Central memory CD4-positive, alpha-beta T cell (primary cell): ENCODE measurements at regions not wholly inside any gene's neighbourhood (a gene's known extent, or its start where the extent isn't known, plus 50 kb on each side); places are given as distances from the start of the nearest gene placed in this dataset.
"Not testable (repeated sequence)": the region's sequence is repeated elsewhere in the genome, so short reads cannot be mapped to it uniquely, and the experiment has no call there.

Source experiments
- DNase-seq: peaks from one replicate; pipeline ENCODE4 v3.0.0; 2022

- no peak for DNase-seq
Measured at GRCh38 chr9:15113288-15113687, 193.7 kb downstream of the TTC39B start.

GRCh38 chr9:15111071-15111470 is 195.9 kb downstream of the TTC39B start:
- no peak for DNase-seq

- peak; percentile 38 for DNase-seq
Measured at GRCh38 chr9:15104826-15105420, 194.7 kb upstream of the FREM1 start.

DNA sequence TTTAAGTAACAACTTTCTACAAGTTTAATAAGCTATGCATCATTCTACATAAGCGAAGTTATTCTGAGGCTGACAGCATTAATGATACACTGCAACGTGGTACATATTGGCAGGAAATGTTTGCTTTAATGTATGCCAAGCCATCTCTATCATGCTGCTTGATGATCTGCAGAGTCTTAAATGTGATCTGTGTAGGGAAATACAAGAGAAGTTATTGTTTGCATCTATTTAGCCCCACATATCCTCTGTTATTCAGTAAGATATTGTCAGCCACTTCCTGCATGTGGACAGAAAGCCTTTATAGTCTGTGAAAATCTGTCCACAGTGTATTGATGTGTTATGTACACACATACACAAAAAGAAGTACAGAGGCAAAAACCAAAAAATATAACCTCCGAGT is 193.1 kb upstream of the FREM1 start:
- no peak for DNase-seq

DNA sequence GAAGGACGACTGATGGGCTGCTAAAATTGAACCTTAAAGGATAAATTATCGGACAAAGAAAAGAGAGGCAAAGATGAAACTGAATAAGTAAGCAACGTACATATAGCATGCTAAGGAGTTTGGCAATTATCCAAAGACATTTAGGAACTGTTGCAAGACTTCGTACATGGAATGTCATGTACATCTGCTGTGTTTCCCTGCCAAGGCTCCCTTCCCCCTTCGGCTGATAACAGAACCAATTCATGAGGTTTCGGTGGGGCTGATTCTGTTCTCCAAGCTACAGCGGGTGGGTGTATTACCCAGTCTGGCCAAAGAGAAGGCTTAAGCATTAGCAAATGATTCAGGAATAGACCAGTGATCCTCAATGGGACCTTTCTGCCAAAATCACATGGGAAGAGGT is 190.9 kb upstream of the FREM1 start:
- no peak for DNase-seq

GRCh38 chr9:15100571-15100970 is 190.3 kb upstream of the FREM1 start:
- DNase-seq: no peak

- DNase-seq: no peak
Measured at GRCh38 chr9:15096972-15097371, 186.7 kb upstream of the FREM1 start.

DNA sequence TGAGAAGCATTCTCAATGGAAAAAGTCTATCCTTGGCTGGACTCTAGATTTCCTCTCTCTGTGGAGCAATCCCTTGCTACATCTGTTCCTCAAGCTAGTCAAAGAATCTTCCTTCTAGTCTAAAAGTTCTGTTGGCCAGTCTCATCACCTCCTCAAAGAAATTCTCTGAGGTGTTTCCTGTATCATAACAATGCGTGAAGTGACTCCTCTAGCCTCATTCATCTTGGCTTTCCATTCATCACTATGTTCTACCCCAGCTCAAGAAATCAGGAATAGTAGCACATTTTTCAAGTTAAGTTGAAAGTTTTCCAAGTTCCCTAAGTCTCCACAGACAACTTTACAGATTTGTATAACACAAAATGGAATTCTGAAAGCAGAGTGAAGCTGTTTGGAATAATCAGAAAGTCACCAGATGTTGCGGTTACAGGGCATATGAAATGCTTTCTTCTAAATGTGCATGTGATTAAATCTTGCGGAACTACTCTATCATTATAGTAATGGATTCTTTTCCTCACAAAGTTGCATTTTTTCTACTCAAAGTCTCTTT is 176.6 kb upstream of the FREM1 start:
- no peak for DNase-seq

DNA sequence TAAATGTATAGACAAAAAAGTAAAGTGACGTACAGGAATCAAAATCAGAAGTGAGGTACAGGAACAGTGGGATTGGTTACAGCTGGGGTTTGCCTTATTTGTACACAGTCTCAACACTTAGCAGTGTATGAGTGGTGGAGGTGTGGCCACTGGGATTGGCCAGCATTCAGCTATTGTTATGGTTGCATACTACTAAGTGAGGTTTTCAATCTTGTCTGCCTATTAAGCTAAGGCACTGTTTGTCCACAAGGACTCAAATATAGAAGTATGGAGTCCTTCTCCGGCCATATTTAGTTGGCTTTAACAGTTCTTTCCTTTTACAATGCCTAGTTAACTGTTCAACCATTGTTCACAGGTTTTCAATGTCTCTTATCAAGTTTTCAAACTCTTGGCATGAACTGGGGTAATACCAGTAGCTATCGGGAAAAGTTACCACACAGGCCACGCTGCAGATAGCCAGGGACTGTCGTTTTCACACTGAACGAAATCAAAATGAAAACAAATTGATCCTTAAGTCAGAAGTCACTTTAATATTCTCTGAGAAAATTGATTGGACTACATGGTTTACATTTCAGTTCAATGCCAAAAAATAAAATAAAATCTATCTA is 176.0 kb upstream of the FREM1 start:
- DNase-seq: no peak

GRCh38 chr9:15081021-15081753 is 171.0 kb upstream of the FREM1 start:
- no peak for DNase-seq

DNA sequence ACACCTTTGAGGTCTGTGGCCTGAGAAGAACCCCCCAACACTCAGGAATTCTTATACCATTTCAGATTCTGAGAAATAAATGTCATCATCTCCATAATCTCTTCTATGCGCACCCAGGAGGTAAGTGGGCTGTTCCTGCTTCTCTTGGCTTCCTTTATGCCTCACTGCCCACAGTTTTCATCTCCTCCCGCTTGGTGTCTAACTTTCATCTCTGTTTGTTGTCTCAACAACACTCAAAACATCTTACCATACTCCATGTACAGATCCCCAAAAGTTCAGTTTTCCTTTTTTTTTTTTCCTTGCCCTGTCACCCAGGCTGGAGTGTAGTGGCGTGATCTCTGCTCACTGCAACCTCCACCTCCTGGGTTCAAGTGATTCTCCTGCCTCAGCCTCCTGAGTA is 170.2 kb upstream of the FREM1 start:
- DNase-seq: no peak

DNA sequence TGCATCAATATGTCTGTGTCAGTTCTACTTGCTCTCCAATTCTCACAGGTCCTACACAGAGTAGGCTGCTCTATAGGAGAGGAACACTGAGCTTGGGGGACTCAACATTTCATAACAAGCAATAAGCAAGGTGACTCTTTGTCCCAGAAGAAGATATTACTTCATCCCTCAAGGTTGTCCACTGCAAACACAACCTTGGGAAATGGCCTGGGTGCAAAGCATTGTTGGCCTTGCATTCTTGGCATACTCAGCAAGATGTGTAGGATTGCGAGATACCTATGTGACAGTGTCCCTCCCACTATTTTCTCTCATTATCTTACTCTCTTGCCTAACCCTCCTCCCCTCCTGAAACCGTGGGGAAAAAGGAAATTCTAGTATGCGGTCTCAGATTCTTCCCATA is 169.8 kb upstream of the FREM1 start:
- no peak for DNase-seq

GRCh38 chr9:15077946-15078729 is 167.9 kb upstream of the FREM1 start:
- no peak for DNase-seq

DNA sequence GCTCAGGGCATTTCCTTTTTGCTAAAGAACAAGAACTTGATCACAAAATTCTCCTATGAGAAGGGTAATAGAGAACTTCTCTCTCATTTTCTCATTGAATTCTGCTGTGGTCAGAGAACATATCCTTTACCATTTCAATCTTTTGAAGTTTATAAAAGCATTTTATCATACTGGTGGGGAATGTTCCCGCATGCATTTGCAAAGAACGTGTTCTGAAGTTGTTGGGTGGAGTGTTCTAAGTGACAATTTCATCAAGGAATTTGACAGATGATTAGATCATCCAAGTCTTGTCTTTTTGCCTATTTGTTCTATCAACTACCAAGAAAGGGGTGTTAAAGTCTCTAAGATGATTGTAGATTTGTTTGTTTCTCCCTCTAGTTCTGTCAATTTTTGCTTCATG is 163.4 kb upstream of the FREM1 start:
- DNase-seq: no peak

GRCh38 chr9:15070716-15071115 is 160.5 kb upstream of the FREM1 start:
- DNase-seq: no peak

DNA sequence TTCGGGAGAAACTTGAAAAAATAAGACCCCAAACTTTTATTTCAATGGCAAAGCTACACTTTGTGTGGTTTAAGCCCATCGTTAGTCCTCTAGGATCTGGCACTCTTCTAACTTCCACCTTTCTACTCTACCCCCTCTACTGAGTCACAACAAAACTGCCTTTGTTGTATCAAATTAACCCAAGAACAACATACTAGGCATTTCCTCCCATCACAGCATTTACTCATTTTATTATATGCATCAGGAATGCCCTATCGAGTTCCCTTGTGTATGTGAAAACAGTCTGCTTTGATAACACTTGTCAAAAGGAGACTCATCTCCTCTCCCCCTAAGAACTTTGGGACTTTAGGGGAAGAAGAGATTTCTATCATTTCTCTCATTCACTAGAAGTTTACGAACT is 158.9 kb upstream of the FREM1 start:
- no peak for DNase-seq

- DNase-seq: no peak
Measured at GRCh38 chr9:15068261-15068660, 158.0 kb upstream of the FREM1 start.

GRCh38 chr9:15059003-15059402 is 148.8 kb upstream of the FREM1 start:
- DNase-seq: no peak

GRCh38 chr9:15058236-15058635 is 148.0 kb upstream of the FREM1 start:
- no peak for DNase-seq

GRCh38 chr9:15055284-15055683 is 145.1 kb upstream of the FREM1 start:
- DNase-seq: not testable (repeated sequence)

DNA sequence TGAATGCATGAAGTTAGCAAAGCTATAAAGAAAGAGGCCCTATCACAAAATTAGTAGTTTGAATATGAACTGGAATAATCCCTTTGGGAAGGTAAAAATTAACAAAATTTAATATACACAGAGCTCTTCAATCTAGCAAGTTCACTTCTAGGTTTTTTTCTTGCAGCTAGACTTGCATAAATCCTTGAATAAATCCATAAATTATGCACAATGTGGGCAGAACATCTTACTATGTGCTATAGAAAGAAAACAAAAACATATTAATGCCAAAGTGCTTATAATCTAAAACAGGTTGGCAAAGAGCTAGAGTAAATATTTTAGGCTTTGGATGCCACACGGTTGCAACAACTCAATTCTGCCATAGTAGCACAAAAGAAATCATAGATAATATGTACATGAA is 138.5 kb upstream of the FREM1 start:
- DNase-seq: no peak

DNA sequence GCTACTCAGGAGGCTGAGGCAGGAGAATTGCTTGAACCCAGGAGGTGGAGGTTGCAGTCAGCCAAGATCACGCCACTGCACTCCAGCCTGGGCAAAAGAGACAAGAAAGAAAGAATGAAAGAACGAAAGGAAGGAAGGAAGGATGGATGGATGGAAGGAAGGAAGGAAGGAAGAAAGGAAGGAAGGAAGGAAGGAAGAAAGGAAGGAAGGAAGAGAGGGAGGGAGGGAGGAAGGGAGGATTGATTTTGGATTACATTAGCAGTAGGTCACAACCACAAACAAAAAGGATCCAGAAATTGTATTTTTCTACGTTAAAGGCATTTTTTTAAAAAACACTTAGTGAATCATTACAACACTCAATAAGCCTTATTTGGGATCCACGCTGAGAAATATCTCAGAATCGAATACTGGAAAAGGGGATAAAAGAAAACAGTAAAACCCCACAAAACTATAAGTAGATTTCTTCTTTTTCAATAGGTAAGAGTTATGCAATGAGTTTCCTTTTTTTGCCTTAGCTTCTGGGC is 136.9 kb upstream of the FREM1 start:
- no peak for DNase-seq

- no peak for DNase-seq
Measured at GRCh38 chr9:15033316-15033715, 123.1 kb upstream of the FREM1 start.
